Peyer's patch (tissue), 4 donors: ENCODE measurements at regions not wholly inside any gene's neighbourhood (a gene's known extent, or its start where the extent isn't known, plus 50 kb on each side); places are given as distances from the start of the nearest gene placed in this dataset.

ENCODE experiments used
- DNase-seq, 3 donors: peaks; one replicate each; pipeline ENCODE4 v3.0.0-alpha.2; 2017 to 2019
- H3K27ac ChIP-seq, 4 donors: fragments of 200-600 bp; sonication (generic); one replicate each; pipeline ENCODE4 v1.5.1; 2016 to 2019
- H3K27me3 ChIP-seq, 2 donors: fragments of 200-600 bp; sonication (generic); one replicate each; pipeline ENCODE4 v1.5.1; 2019
- H3K36me3 ChIP-seq, 3 donors: fragments of 200-600 bp; sonication (generic); one replicate each; pipeline ENCODE4 v1.5.1; 2016 to 2019
- H3K4me1 ChIP-seq, 4 donors: fragments of 200-600 bp; sonication (generic); one replicate each; pipeline ENCODE4 v1.5.1; 2016 to 2019
- H3K4me3 ChIP-seq, 4 donors: fragments of 200-600 bp; sonication (generic); 1 replicate in 3 of 4; 2 replicates in 1 of 4; pipeline ENCODE4 v1.5.1; 2016 to 2019; ENCODE audit warnings: mild to moderate bottlenecking in 1 of 4
- H3K9me3 ChIP-seq, 4 donors: fragments of 200-600 bp; sonication (generic); one replicate each; pipeline ENCODE4 v1.5.1; 2016 to 2019; ENCODE audit warnings: mild to moderate bottlenecking in 1 of 4
- POLR2A ChIP-seq, 2 donors: fragments of 450-650 bp; IDR thresholded peaks; one replicate each; pipeline ENCODE4 v1.5.1; 2017; ENCODE audit warnings: antibody characterized with exemption in 2 of 2, mild to moderate bottlenecking in 2 of 2, moderate library complexity in 2 of 2
- TF ChIP-seq, protein P1 (sequence below), 6 experiments: fragments of 450-650 bp in 4 of 6; fragments of 200-600 bp in 2 of 6; sonication (generic) in 1 of 6; IDR thresholded peaks; one replicate each; pipeline ENCODE4 v1.5.1; 2017 to 2019; ENCODE audit warnings: antibody characterized with exemption in 6 of 6, mild to moderate bottlenecking in 3 of 6, moderate library complexity in 1 of 6

DNA sequence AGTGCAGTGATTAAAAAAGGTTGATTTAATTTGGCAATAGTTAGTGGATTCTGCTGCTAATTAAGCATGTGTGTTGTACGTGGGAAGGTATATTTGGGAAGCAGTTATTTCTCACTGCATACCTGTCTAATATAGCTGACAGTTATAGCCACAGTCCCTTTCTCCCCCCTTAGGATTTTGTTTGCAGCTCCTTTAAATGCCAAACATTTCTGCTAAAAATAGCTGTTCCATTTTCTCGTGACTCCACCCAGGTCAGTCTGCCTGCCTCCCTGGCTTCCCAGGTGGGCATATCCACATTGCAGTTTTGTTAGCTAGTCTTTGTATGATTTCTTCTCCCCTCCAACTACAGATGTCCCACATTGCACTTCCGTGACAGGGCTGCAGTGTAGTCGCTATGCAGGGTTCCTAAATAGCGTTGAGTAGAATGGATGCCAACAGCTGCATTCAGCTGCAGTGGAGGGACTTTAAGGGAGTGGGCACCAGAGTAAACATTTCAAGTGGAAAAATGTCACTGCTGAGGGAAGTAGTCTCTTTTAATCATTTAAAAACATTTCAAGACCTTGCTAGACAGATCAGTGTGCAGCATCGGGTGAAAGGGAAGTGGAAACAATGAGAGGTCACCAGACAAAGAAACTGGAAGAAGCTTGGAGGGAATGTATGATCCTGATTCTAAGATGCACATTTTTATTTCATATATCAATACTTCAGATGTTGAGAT, 326.3 kb downstream of the RAPGEF2 start:
- Histone ChIP-seq H3K4me3 (no peak overlapping the region), H3K9me3 (no peaks in the 10 kb centered on the region), H3K27me3 (no peaks in the 10 kb centered on the region), H3K4me1 (no peaks in the 10 kb centered on the region), H3K27ac (no peak overlapping the region), H3K36me3 (no peaks in the 10 kb centered on the region)
- TF ChIP-seq, protein P1, sequence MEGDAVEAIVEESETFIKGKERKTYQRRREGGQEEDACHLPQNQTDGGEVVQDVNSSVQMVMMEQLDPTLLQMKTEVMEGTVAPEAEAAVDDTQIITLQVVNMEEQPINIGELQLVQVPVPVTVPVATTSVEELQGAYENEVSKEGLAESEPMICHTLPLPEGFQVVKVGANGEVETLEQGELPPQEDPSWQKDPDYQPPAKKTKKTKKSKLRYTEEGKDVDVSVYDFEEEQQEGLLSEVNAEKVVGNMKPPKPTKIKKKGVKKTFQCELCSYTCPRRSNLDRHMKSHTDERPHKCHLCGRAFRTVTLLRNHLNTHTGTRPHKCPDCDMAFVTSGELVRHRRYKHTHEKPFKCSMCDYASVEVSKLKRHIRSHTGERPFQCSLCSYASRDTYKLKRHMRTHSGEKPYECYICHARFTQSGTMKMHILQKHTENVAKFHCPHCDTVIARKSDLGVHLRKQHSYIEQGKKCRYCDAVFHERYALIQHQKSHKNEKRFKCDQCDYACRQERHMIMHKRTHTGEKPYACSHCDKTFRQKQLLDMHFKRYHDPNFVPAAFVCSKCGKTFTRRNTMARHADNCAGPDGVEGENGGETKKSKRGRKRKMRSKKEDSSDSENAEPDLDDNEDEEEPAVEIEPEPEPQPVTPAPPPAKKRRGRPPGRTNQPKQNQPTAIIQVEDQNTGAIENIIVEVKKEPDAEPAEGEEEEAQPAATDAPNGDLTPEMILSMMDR (IDR thresholded peaks at IDR 0.05), result no peak
- no peak for TF ChIP-seq POLR2A (IDR thresholded peaks at IDR 0.05)
- DNase-seq, result no peak

DNA sequence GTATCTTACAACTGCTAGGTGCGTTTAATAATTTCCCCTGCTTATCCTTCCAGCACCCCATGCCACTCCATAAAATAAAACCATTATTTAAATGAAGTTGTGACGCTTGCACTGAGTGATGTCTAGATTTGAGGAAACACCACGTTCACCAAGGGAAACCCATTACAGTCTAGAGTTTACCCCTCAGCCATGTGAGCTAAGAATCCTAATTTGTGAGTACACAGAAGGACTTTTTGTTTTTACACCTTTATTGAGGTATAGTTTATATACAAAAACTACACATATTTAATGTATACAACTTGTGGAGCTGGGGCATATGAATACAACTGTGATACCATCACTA, 326.8 kb downstream of the RAPGEF2 start:
- no peaks in the 10 kb centered on the region for H3K27me3 ChIP-seq

DNA sequence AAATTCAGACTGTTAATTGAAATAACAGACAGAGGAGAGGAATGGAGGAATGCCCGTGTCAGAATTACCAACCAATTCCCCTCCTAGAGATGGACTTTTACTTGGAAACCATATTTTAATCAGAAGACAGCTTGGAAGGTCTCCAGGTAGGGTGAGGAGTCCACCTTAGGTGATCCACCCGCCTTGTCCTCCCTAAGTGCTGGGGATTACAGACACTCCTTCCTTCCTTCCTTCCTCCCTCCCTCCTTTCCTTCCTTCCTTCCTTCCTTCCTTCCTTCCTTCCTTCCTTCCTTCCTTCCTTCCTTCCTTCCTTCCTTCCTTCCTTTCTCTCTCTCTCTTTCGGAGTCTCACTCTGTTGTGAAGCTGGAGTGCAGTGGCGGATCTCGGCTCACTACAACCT, 328.0 kb downstream of the RAPGEF2 start:
- TF ChIP-seq, protein P1 (IDR thresholded peaks at IDR 0.05), result no peak
- TF ChIP-seq POLR2A (IDR thresholded peaks at IDR 0.05), result no peak
- no peak overlapping the region for H3K4me3 ChIP-seq
- H3K9me3 ChIP-seq, result no peaks in the 10 kb centered on the region
- no peaks in the 10 kb centered on the region for H3K36me3 ChIP-seq
- no peak overlapping the region for H3K27ac ChIP-seq
- DNase-seq, result no peak
- H3K4me1 ChIP-seq, result no peaks in the 10 kb centered on the region
- no peaks in the 10 kb centered on the region for H3K27me3 ChIP-seq

More for the DNA sequence above, 326.8 kb downstream of the RAPGEF2 start:
- no peaks in the 10 kb centered on the region for H3K9me3 ChIP-seq
- no peaks in the 10 kb centered on the region for H3K4me1 ChIP-seq
- no peak for DNase-seq
- no peaks in the 10 kb centered on the region for H3K36me3 ChIP-seq
- TF ChIP-seq, protein P1 (IDR thresholded peaks at IDR 0.05), result no peak
- no peak for TF ChIP-seq POLR2A (IDR thresholded peaks at IDR 0.05)
- H3K27ac ChIP-seq, result no peak overlapping the region
- H3K4me3 ChIP-seq, result no peak overlapping the region

DNA sequence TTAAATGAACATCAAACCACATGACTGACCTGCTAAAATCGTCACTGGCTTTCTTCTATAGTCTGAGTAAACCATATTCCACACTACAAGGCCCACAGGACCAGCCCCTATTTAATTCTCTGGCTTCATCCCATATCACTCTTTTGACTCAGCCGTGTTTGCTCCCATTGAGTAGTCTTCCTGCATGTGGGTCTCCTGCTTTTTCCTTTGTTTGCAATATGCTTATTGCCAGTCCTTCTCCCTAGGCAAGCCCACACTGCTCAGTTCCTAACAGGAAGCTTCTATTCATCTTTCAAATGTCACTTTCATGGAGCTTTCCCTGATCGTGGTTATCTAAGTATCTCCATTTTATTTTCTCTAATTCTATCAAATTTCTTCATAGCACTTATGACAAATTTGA, 329.6 kb downstream of the RAPGEF2 start:
- no peaks in the 10 kb centered on the region for H3K4me1 ChIP-seq
- no peak overlapping the region for H3K27ac ChIP-seq
- TF ChIP-seq, protein P1 (IDR thresholded peaks at IDR 0.05), result no peak
- no peak for TF ChIP-seq POLR2A (IDR thresholded peaks at IDR 0.05)

DNA sequence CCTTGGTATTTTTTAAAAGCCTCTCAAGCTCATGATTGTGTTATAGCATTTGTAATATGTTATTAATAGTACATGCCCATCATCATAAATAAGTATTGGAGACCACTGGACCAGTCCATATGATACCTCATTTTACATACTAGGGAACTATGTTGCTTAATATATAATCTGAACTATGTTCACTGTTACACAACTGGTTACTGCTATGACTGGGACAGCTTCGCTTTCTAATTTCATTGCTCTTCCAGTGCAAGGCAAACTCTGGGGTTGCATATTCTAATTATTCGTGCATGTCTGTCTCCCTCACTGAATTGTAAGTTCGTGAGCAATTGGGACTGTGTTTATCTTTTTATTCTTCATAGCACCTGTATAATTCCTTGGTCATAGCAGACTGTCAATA, 330.5 kb downstream of the RAPGEF2 start:
- Histone ChIP-seq H3K4me1 (no peaks in the 10 kb centered on the region), H3K4me3 (no peak overlapping the region), H3K27me3 (no peaks in the 10 kb centered on the region), H3K27ac (no peak overlapping the region), H3K36me3 (no peaks in the 10 kb centered on the region), H3K9me3 (no peaks in the 10 kb centered on the region)
- no peak for DNase-seq
- no peak for TF ChIP-seq POLR2A (IDR thresholded peaks at IDR 0.05)
- TF ChIP-seq, protein P1 (IDR thresholded peaks at IDR 0.05), result no peak

More for the DNA sequence above, 329.6 kb downstream of the RAPGEF2 start:
- no peak for DNase-seq
- H3K4me3 ChIP-seq, result no peak overlapping the region
- no peaks in the 10 kb centered on the region for H3K9me3 ChIP-seq
- no peaks in the 10 kb centered on the region for H3K36me3 ChIP-seq
- H3K27me3 ChIP-seq, result no peaks in the 10 kb centered on the region
